T-helper 1 cell treated with Interleukin-12 subunit alpha and Interleukin-12 subunit beta and Interleukin-4 antibody, amounts not matched to agents 30 μg/mL and 1 μg/mL, for 36 hours (primary cell): ENCODE measurements at regions not wholly inside any gene's neighbourhood (a gene's known extent, or its start where the extent isn't known, plus 50 kb on each side); places are given as distances from the start of the nearest gene placed in this dataset.

ENCODE experiments used
- H3K27ac Mint-ChIP-seq: one replicate; pipeline ENCODE4 v1.8.0; 2021; ENCODE audit warnings: mild to moderate bottlenecking, mixed read lengths
- H3K27me3 Mint-ChIP-seq: one replicate; pipeline ENCODE4 v1.8.0; 2021; ENCODE audit warnings: low read depth, mixed read lengths
- H3K36me3 Mint-ChIP-seq: one replicate; pipeline ENCODE4 v1.8.0; 2021; ENCODE audit warnings: low read depth, mixed read lengths
- H3K4me1 Mint-ChIP-seq: one replicate; pipeline ENCODE4 v1.8.0; 2021; ENCODE audit warnings: low read depth, mixed read lengths
- H3K4me3 Mint-ChIP-seq: one replicate; pipeline ENCODE4 v1.8.0; 2021; ENCODE audit warnings: mild to moderate bottlenecking, moderate library complexity, mixed read lengths
- H3K9me3 Mint-ChIP-seq: one replicate; pipeline ENCODE4 v1.8.0; 2021; ENCODE audit warnings: mixed read lengths

- H3K9me3 Mint-ChIP-seq = peaks cover 3% of the 10 kb centered on the region
- H3K4me3 Mint-ChIP-seq = no peak overlapping the region
- H3K4me1 Mint-ChIP-seq = no peaks in the 10 kb centered on the region
- peaks cover 3% of the 10 kb centered on the region for H3K27me3 Mint-ChIP-seq
- no peak overlapping the region for H3K27ac Mint-ChIP-seq
- H3K36me3 Mint-ChIP-seq = no peaks in the 10 kb centered on the region
Measured at GRCh38 chr6:14828201-14828611, 417.7 kb upstream of the JARID2 start.

DNA sequence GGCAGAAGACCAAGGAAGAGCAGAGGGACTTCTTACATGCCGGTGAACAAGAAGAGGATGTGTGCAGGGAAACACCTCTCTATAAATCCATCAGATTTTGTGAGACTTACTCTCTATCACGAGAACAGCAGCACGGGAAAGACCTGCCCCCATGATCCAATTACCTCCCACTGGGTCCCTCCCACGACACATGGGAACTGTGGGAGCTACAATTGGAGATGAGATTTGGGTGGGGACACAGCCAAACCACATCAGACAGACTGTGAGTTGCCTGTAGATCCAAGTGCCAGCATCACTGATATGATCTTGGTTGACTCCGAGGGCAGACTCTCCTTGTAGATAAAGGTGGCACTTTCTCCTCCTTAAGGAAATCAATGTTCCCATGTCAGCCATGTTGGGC is 414.8 kb upstream of the JARID2 start:
- no peaks in the 10 kb centered on the region for H3K36me3 Mint-ChIP-seq
- no peaks in the 10 kb centered on the region for H3K4me1 Mint-ChIP-seq
- no peak overlapping the region for H3K4me3 Mint-ChIP-seq
- peaks cover 3% of the 10 kb centered on the region for H3K9me3 Mint-ChIP-seq
- H3K27me3 Mint-ChIP-seq = no peaks in the 10 kb centered on the region
- no peak overlapping the region for H3K27ac Mint-ChIP-seq

DNA sequence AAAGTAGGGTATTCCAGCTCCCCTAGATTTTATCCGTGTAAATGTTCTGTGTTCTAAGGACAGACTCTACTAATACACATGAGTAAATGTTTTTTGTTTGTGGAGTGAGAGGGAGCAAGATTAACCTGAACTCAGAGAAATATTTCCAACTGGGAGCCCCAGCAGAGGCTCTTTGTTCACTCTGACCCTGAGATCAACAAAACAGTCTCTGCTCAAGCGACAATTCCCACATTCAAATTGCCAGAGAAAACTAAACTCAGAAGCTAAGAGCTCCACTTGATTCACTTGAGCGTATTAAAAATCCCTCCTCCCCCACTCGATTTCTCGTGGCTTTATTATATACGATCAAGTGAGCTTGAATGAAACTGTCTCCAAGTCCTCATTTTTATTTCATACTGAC is 413.9 kb upstream of the JARID2 start:
- Mint-ChIP-seq H3K27ac (no peak overlapping the region), H3K27me3 (peaks cover 4% of the 10 kb centered on the region), H3K9me3 (peaks cover 3% of the 10 kb centered on the region), H3K4me3 (no peak overlapping the region), H3K4me1 (peaks cover 2% of the 10 kb centered on the region), H3K36me3 (no peaks in the 10 kb centered on the region)

DNA sequence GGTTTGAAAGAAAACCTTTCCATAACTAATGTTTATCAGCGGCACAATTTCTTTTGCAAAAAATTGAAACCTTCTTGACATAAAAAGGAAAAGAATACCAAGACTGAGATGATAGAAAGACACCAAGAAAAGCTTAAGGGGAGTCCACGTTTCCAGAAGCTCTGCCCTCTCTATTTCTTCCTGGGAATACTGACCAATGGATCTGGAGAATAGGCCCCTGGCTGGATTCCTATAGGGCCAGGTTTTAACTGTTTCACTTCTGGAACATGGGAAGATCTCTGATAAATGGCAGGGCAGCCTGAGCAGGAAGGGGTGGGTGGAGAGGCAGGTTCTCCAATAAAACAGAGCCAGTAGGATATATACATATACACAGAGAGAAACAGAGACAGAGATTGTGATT is 413.4 kb upstream of the JARID2 start:
- Mint-ChIP-seq H3K27me3 (peaks cover 8% of the 10 kb centered on the region), H3K27ac (no peak overlapping the region), H3K36me3 (no peaks in the 10 kb centered on the region), H3K4me1 (peaks cover 2% of the 10 kb centered on the region), H3K9me3 (peaks cover 3% of the 10 kb centered on the region), H3K4me3 (no peak overlapping the region)

GRCh38 chr6:14834851-14835530 is 410.9 kb upstream of the JARID2 start:
- Mint-ChIP-seq H3K4me3 (no peak overlapping the region), H3K4me1 (peaks cover 2% of the 10 kb centered on the region), H3K36me3 (no peaks in the 10 kb centered on the region), H3K9me3 (peaks cover 3% of the 10 kb centered on the region), H3K27me3 (peaks cover 23% of the 10 kb centered on the region), H3K27ac (no peak overlapping the region)

GRCh38 chr6:14837435-14837834 is 408.4 kb upstream of the JARID2 start:
- Mint-ChIP-seq H3K4me1 (peaks cover 2% of the 10 kb centered on the region), H3K27ac (no peak overlapping the region), H3K9me3 (no peaks in the 10 kb centered on the region), H3K36me3 (peaks cover 1% of the 10 kb centered on the region), H3K27me3 (peaks cover 25% of the 10 kb centered on the region), H3K4me3 (no peak overlapping the region)

DNA sequence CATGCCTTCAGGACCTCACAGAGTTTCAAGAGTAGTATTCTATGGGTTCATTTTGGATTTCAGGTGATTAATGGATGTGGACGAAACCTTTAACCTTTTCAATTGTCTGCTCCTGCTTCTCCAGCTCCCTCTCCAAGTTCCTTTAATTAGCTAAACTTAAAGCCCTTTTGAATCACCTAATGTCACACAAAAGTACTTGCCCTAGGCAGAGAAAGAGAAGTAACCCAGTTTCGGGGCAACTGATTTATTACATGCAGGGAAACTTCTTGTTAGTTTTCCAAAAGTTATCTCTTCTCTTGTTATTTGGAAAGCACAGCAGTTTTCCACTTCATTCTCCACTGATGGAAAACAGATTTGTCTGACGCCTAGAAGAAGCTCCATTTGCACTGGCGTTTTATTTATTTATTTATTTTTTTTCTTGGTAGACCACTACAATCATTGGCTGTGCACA is 407.7 kb upstream of the JARID2 start:
- Mint-ChIP-seq H3K27ac (no peak overlapping the region), H3K27me3 (peaks cover 25% of the 10 kb centered on the region), H3K4me1 (peaks cover 2% of the 10 kb centered on the region), H3K4me3 (no peak overlapping the region), H3K36me3 (peaks cover 1% of the 10 kb centered on the region), H3K9me3 (no peaks in the 10 kb centered on the region)

- peaks cover 3% of the 10 kb centered on the region for H3K36me3 Mint-ChIP-seq
- no peak overlapping the region for H3K27ac Mint-ChIP-seq
- H3K4me3 Mint-ChIP-seq = no peak overlapping the region
- no peaks in the 10 kb centered on the region for H3K4me1 Mint-ChIP-seq
- H3K9me3 Mint-ChIP-seq = no peaks in the 10 kb centered on the region
- H3K27me3 Mint-ChIP-seq = peaks cover 28% of the 10 kb centered on the region
Measured at GRCh38 chr6:14841901-14842421, 403.9 kb upstream of the JARID2 start.

GRCh38 chr6:14844411-14844810 is 401.5 kb upstream of the JARID2 start:
- Mint-ChIP-seq H3K9me3 (no peaks in the 10 kb centered on the region), H3K27me3 (peaks cover 10% of the 10 kb centered on the region), H3K4me1 (no peaks in the 10 kb centered on the region), H3K4me3 (no peak overlapping the region), H3K36me3 (peaks cover 3% of the 10 kb centered on the region), H3K27ac (no peak overlapping the region)

DNA sequence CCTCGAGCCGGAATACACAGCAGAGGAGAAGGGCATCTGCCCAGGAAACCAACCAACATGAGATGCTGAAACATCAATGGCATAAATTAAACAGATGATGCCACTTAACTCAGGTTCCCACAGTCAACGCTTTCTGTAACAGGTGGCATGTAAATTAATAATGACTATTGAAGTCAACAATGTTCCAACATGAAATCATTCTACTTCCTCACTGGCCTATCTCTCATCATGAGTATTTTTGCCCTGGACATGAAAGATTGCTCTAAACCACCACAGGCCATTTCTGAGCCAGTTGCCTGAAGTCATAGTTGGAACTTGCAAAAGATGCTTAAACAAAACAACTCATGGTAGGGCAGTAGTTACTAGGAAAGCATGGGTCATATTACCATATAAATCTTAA is 397.9 kb upstream of the JARID2 start:
- Mint-ChIP-seq H3K27me3 (peaks cover 7% of the 10 kb centered on the region), H3K9me3 (no peaks in the 10 kb centered on the region), H3K4me3 (no peak overlapping the region), H3K27ac (no peak overlapping the region), H3K4me1 (no peaks in the 10 kb centered on the region), H3K36me3 (peaks cover 2% of the 10 kb centered on the region)

DNA sequence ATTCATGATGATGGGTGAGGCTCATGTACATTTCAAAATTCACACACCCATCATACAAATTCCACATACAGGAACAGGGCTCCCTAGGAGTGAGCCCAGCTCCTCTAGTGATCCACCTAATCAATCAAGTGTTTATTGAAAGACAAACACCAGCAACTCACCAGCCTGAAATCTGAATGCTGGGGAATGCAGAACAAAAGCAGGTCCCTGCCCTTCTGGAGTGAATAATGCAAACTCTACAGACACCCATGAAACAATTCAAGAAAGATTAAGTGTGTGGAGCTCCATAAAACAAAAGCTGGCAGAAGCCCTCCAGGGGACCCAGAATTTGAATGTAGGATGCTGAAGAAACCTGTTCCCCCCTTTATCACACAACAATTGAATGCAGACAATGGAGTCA is 396.7 kb upstream of the JARID2 start:
- Mint-ChIP-seq H3K27ac (no peak overlapping the region), H3K9me3 (no peaks in the 10 kb centered on the region), H3K4me3 (no peak overlapping the region), H3K27me3 (peaks cover 7% of the 10 kb centered on the region), H3K4me1 (no peaks in the 10 kb centered on the region), H3K36me3 (peaks cover 2% of the 10 kb centered on the region)

DNA sequence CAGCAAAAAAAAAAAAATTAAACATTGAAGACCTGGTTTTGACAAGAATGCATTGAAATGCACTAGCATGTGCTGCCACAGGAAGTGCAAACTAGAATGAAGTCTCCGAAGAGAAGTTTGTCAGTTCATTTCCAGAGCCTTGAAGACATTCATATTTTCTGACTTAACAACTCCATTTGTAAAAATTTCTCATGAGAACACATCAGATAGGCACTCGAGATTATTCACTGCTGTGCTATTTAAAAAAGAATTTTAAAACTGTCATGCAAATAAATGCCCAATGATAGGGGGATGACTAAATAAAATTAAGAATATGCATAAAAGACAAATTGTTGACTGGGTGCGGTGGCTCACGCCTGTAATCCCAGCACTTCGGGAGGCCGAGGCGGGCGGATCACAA is 394.6 kb upstream of the JARID2 start:
- H3K4me1 Mint-ChIP-seq = no peaks in the 10 kb centered on the region
- H3K36me3 Mint-ChIP-seq = no peaks in the 10 kb centered on the region
- H3K9me3 Mint-ChIP-seq = no peaks in the 10 kb centered on the region
- H3K27me3 Mint-ChIP-seq = peaks cover under 1% of the 10 kb centered on the region
- H3K4me3 Mint-ChIP-seq = no peak overlapping the region
- no peak overlapping the region for H3K27ac Mint-ChIP-seq

DNA sequence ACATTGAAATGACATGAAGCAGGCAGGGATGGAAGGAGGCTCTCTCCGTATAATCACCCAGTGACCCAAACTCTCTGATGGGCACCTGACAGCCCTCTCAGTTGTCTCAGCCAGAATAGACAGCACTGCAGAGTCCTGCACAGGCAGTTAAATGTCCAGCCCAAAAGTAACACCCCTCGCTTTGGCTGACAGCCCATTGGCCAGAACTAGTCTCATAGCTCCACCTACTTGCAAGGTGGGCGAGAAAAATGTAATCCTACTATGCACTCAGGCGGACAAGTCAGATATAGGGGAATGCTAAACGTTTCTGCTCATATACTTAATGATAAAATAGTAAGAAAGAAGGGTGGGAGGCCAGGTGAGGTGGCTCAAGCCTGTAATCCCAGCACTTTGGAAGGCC is 393.5 kb upstream of the JARID2 start:
- Mint-ChIP-seq H3K4me1 (peaks cover 5% of the 10 kb centered on the region), H3K4me3 (no peak overlapping the region), H3K36me3 (peaks cover 3% of the 10 kb centered on the region), H3K27me3 (no peaks in the 10 kb centered on the region), H3K27ac (no peak overlapping the region), H3K9me3 (no peaks in the 10 kb centered on the region)

GRCh38 chr6:14856177-14856576 is 389.7 kb upstream of the JARID2 start:
- Mint-ChIP-seq H3K9me3 (no peaks in the 10 kb centered on the region), H3K27me3 (no peaks in the 10 kb centered on the region), H3K4me3 (no peak overlapping the region), H3K27ac (no peak overlapping the region), H3K4me1 (peaks cover 18% of the 10 kb centered on the region), H3K36me3 (peaks cover 4% of the 10 kb centered on the region)

DNA sequence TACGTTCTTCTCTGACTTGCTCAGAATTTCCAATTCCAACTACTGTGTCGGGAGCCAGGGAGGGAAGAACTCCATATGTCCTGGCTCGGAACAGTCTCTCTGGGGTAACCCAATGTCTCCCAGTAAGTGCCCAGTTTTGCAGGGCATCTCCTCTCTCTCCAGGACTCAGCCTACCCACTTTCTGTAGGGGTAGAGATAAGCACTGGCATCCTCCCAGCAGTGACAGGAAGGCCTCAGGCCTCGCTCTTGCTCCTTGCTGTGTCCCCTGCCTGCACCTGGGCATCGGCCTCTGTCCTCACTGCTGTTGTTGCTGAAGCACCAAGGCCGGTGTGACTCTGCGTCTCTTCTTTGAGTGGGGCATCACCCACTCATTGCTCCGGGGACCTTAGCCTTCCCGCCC is 388.9 kb upstream of the JARID2 start:
- H3K27ac Mint-ChIP-seq = peak overlapping the region; percentile 89
- H3K4me3 Mint-ChIP-seq = peak overlapping the region; percentile 60
- peaks cover 4% of the 10 kb centered on the region for H3K36me3 Mint-ChIP-seq
- no peaks in the 10 kb centered on the region for H3K9me3 Mint-ChIP-seq
- H3K4me1 Mint-ChIP-seq = peaks cover 18% of the 10 kb centered on the region
- no peaks in the 10 kb centered on the region for H3K27me3 Mint-ChIP-seq
